HG03097 (cell line): ENCODE measurements at regions not wholly inside any gene's neighbourhood (a gene's known extent, or its start where the extent isn't known, plus 50 kb on each side); places are given as distances from the start of the nearest gene placed in this dataset.
"Not testable (repeated sequence)": the region's sequence is repeated elsewhere in the genome, so short reads cannot be mapped to it uniquely, and the experiment has no call there.

Experiments used
- ATAC-seq: cut with Tn5 transposase; IDR thresholded peaks from one replicate; pipeline ENCODE4 v1.9.1; 2021; ENCODE audit not compliant: unreplicated experiment, low FRiP score

GRCh38 chr22:22817468-22818201, 70.0 kb upstream of the IGLL5 start:
- no peak for ATAC-seq

GRCh38 chr22:22818202-22818538, 69.4 kb upstream of the IGLL5 start:
- no peak for ATAC-seq

GRCh38 chr22:22818861-22819855, 68.5 kb upstream of the IGLL5 start:
- ATAC-seq: no peak

GRCh38 chr22:22820076-22820475, 67.5 kb upstream of the IGLL5 start:
- no peak for ATAC-seq

GRCh38 chr22:22820626-22821025, 67.0 kb upstream of the IGLL5 start:
- no peak for ATAC-seq

- ATAC-seq: no peak
Measured at GRCh38 chr22:22821340-22821739, 66.3 kb upstream of the IGLL5 start.

GRCh38 chr22:22822106-22822505, 65.5 kb upstream of the IGLL5 start:
- ATAC-seq: no peak

GRCh38 chr22:22822553-22822952, 65.1 kb upstream of the IGLL5 start:
- ATAC-seq: not testable (repeated sequence)

- ATAC-seq: no peak
Measured at GRCh38 chr22:22823131-22823810, 64.3 kb upstream of the IGLL5 start.

GRCh38 chr22:22824340-22825212, 63.0 kb upstream of the IGLL5 start:
- no peak for ATAC-seq

- ATAC-seq: no peak
Measured at GRCh38 chr22:22825213-22825593, 62.4 kb upstream of the IGLL5 start.

- no peak for ATAC-seq
Measured at GRCh38 chr22:22827187-22827939, 60.3 kb upstream of the IGLL5 start.

- no peak for ATAC-seq
Measured at GRCh38 chr22:22830193-22830592, 57.4 kb upstream of the IGLL5 start.

GRCh38 chr22:22830957-22831688, 56.5 kb upstream of the IGLL5 start:
- ATAC-seq: no peak

GRCh38 chr22:22833059-22833458, 54.6 kb upstream of the IGLL5 start:
- no peak for ATAC-seq

- ATAC-seq: no peak
Measured at GRCh38 chr22:22833488-22833887, 54.1 kb upstream of the IGLL5 start.

- no peak for ATAC-seq
Measured at GRCh38 chr22:22834204-22834603, 53.4 kb upstream of the IGLL5 start.

- ATAC-seq: no peak
Measured at GRCh38 chr22:22834783-22835182, 52.8 kb upstream of the IGLL5 start.

- ATAC-seq: no peak
Measured at GRCh38 chr22:22835242-22835641, 52.4 kb upstream of the IGLL5 start.
